Ectodermal cell (in vitro differentiated cells): ENCODE measurements at regions not wholly inside any gene's neighbourhood (a gene's known extent, or its start where the extent isn't known, plus 50 kb on each side); places are given as distances from the start of the nearest gene placed in this dataset.

Experiments
- H3K27ac ChIP-seq: 2 replicates; pipeline ENCODE4 v1.7.0; 2013; ENCODE audit warnings: mild to moderate bottlenecking, low read depth, low read length; ENCODE audit not compliant: insufficient read depth, poor library complexity, severe bottlenecking
- H3K27me3 ChIP-seq: 2 replicates; pipeline ENCODE4 v1.7.0; 2013; ENCODE audit warnings: mild to moderate bottlenecking, low read length; ENCODE audit not compliant: insufficient read depth, control insufficient read depth, poor library complexity, severe bottlenecking
- H3K36me3 ChIP-seq: one replicate; pipeline ENCODE4 v1.7.0; 2013; ENCODE audit warnings: low read length; ENCODE audit not compliant: control insufficient read depth, insufficient read depth
- H3K4me1 ChIP-seq: one replicate; pipeline ENCODE4 v1.7.0; 2013; ENCODE audit warnings: low read length; ENCODE audit not compliant: control insufficient read depth, insufficient read depth
- H3K4me3 ChIP-seq: 2 replicates; pipeline ENCODE4 v1.7.0; 2013; ENCODE audit warnings: low read depth, low read length, control low read depth; ENCODE audit not compliant: insufficient read depth
- H3K9me3 ChIP-seq: 2 replicates; pipeline ENCODE4 v1.7.0; 2013; ENCODE audit warnings: mild to moderate bottlenecking, low read length, moderate library complexity; ENCODE audit not compliant: control insufficient read depth
- WGBS, 2 experiments: methylation state at CpG; one replicate each; pipeline ENCODE4 v1.1.7; 2013; ENCODE audit warnings: missing lambda C conversion rate in 2 of 2; 5-methylcytosine and 5-hydroxymethylcytosine counted together

GRCh38 chr16:17831330-17831729 lies 360.6 kb upstream of the XYLT1 start:
- H3K27me3 ChIP-seq: no peaks in the 10 kb centered on the region
- no peaks in the 10 kb centered on the region for H3K9me3 ChIP-seq
- H3K27ac ChIP-seq: no peak overlapping the region
- no peaks in the 10 kb centered on the region for H3K36me3 ChIP-seq
- H3K4me1 ChIP-seq: no peaks in the 10 kb centered on the region
- no peak overlapping the region for H3K4me3 ChIP-seq
- 91 to 96% methylated on average over 5 of the region's 5 CpGs for WGBS, 2 experiments

- Histone ChIP-seq H3K36me3 (no peaks in the 10 kb centered on the region), H3K4me1 (no peaks in the 10 kb centered on the region)
These were observed 359.9 kb upstream of the XYLT1 start for GRCh38 chr16:17830651-17831050.

GRCh38 chr16:17829811-17830210 lies 359.1 kb upstream of the XYLT1 start:
- 73 to 78% methylated on average over 2 to 3 of the region's 3 CpGs for WGBS, 2 experiments
- Histone ChIP-seq H3K4me3 (no peak overlapping the region), H3K27ac (no peak overlapping the region), H3K27me3 (no peaks in the 10 kb centered on the region), H3K9me3 (no peaks in the 10 kb centered on the region), H3K36me3 (no peaks in the 10 kb centered on the region), H3K4me1 (no peaks in the 10 kb centered on the region)

More at GRCh38 chr16:17830651-17831050, 359.9 kb upstream of the XYLT1 start:
- no peaks in the 10 kb centered on the region for H3K27me3 ChIP-seq
- H3K4me3 ChIP-seq: no peak overlapping the region
- WGBS, 2 experiments: 94 to 95% methylated on average over 2 of the region's 2 CpGs
- no peak overlapping the region for H3K27ac ChIP-seq
- no peaks in the 10 kb centered on the region for H3K9me3 ChIP-seq

- Histone ChIP-seq H3K27ac (no peak overlapping the region), H3K9me3 (no peaks in the 10 kb centered on the region), H3K36me3 (no peaks in the 10 kb centered on the region), H3K27me3 (no peaks in the 10 kb centered on the region), H3K4me1 (no peaks in the 10 kb centered on the region), H3K4me3 (no peak overlapping the region)
- WGBS, 2 experiments: 70 to 80% methylated on average over 2 of the region's 2 CpGs
These were observed 357.3 kb upstream of the XYLT1 start for GRCh38 chr16:17828012-17828411.

GRCh38 chr16:17827313-17827712 lies 356.6 kb upstream of the XYLT1 start:
- H3K36me3 ChIP-seq: no peaks in the 10 kb centered on the region
- H3K27me3 ChIP-seq: no peaks in the 10 kb centered on the region
- H3K4me3 ChIP-seq: no peak overlapping the region
- H3K9me3 ChIP-seq: no peaks in the 10 kb centered on the region
- WGBS, 2 experiments: 93 to 98% methylated on average over 1 of the region's 1 CpG
- H3K27ac ChIP-seq: no peak overlapping the region
- H3K4me1 ChIP-seq: no peaks in the 10 kb centered on the region

GRCh38 chr16:17817943-17818342 lies 347.2 kb upstream of the XYLT1 start:
- H3K9me3 ChIP-seq: no peaks in the 10 kb centered on the region
- no peak overlapping the region for H3K4me3 ChIP-seq
- H3K36me3 ChIP-seq: no peaks in the 10 kb centered on the region
- H3K27ac ChIP-seq: no peak overlapping the region
- no peaks in the 10 kb centered on the region for H3K27me3 ChIP-seq
- no peaks in the 10 kb centered on the region for H3K4me1 ChIP-seq
- WGBS, 2 experiments: 89 to 91% methylated on average over 2 of the region's 2 CpGs

GRCh38 chr16:17817260-17817659 lies 346.5 kb upstream of the XYLT1 start:
- Histone ChIP-seq H3K27ac (no peak overlapping the region), H3K4me1 (no peaks in the 10 kb centered on the region), H3K27me3 (no peaks in the 10 kb centered on the region), H3K36me3 (no peaks in the 10 kb centered on the region), H3K9me3 (no peaks in the 10 kb centered on the region), H3K4me3 (no peak overlapping the region)
- WGBS, 2 experiments: 83 to 86% methylated on average over 1 of the region's 1 CpG

- Histone ChIP-seq H3K9me3 (no peaks in the 10 kb centered on the region), H3K27me3 (no peaks in the 10 kb centered on the region), H3K4me3 (no peak overlapping the region), H3K27ac (no peak overlapping the region), H3K4me1 (no peaks in the 10 kb centered on the region), H3K36me3 (no peaks in the 10 kb centered on the region)
- 96 to 100% methylated on average over 1 of the region's 1 CpG for WGBS, 2 experiments
These were observed 342.0 kb upstream of the XYLT1 start for GRCh38 chr16:17812771-17813170.

GRCh38 chr16:17804857-17805256 lies 334.1 kb upstream of the XYLT1 start:
- Histone ChIP-seq H3K27ac (no peak overlapping the region), H3K4me1 (no peaks in the 10 kb centered on the region), H3K9me3 (no peaks in the 10 kb centered on the region), H3K4me3 (no peak overlapping the region), H3K27me3 (no peaks in the 10 kb centered on the region), H3K36me3 (no peaks in the 10 kb centered on the region)
- WGBS, 2 experiments: 68 to 75% methylated on average over 8 of the region's 8 CpGs

GRCh38 chr16:17803625-17804410 lies 333.1 kb upstream of the XYLT1 start:
- WGBS, 2 experiments: 69 to 73% methylated on average over 5 of the region's 5 CpGs
- Histone ChIP-seq H3K27me3 (no peaks in the 10 kb centered on the region), H3K4me1 (no peaks in the 10 kb centered on the region), H3K36me3 (no peaks in the 10 kb centered on the region), H3K4me3 (no peak overlapping the region), H3K27ac (no peak overlapping the region), H3K9me3 (no peaks in the 10 kb centered on the region)
